Fibroblast of mammary gland (primary cell): ENCODE measurements at regions not wholly inside any gene's neighbourhood (a gene's known extent, or its start where the extent isn't known, plus 50 kb on each side); places are given as distances from the start of the nearest gene placed in this dataset.

Experiments
- DNase-seq: peaks from one replicate; pipeline ENCODE4 v3.0.0-alpha.2; 2010; ENCODE audit warnings: low read depth
- H3K4me3 ChIP-seq: 2 replicates; pipeline ENCODE4 v1.5.1; 2011; ENCODE audit warnings: low read depth, mild to moderate bottlenecking, low read length, moderate library complexity; ENCODE audit not compliant: control insufficient read depth
- CTCF ChIP-seq: conservative IDR thresholded peaks from 2 replicates; pipeline ENCODE4 v1.5.1; 2011; ENCODE audit warnings: low read depth, low read length, inconsistent platforms; ENCODE audit not compliant: control insufficient read depth, insufficient read depth

- TF ChIP-seq CTCF: no peak
- no peak for DNase-seq
- H3K4me3 ChIP-seq: no peak overlapping the region
Observed at GRCh38 chr3:66715806-66716205, 215.0 kb upstream of the LRIG1 start.

GRCh38 chr3:66717806-66718205 is 217.0 kb upstream of the LRIG1 start:
- TF ChIP-seq CTCF: no peak

GRCh38 chr3:66719796-66720356 is 219.1 kb upstream of the LRIG1 start:
- TF ChIP-seq CTCF: no peak
- DNase-seq: no peak
- no peak overlapping the region for H3K4me3 ChIP-seq

More at GRCh38 chr3:66717806-66718205, 217.0 kb upstream of the LRIG1 start:
- no peak overlapping the region for H3K4me3 ChIP-seq
- DNase-seq: peak; percentile 14

GRCh38 chr3:66720508-66720907 is 219.7 kb upstream of the LRIG1 start:
- H3K4me3 ChIP-seq: no peak overlapping the region
- DNase-seq: no peak
- no peak for TF ChIP-seq CTCF

GRCh38 chr3:66722675-66723074 is 221.9 kb upstream of the LRIG1 start:
- no peak for TF ChIP-seq CTCF
- peak; percentile 86 for DNase-seq
- no peak overlapping the region for H3K4me3 ChIP-seq

GRCh38 chr3:66723231-66723630 is 222.4 kb upstream of the LRIG1 start:
- peak; percentile 23 for DNase-seq
- H3K4me3 ChIP-seq: no peak overlapping the region
- no peak for TF ChIP-seq CTCF

- no peak for DNase-seq
- no peak for TF ChIP-seq CTCF
- no peak overlapping the region for H3K4me3 ChIP-seq
Observed at GRCh38 chr3:66729687-66730393, 229.0 kb upstream of the LRIG1 start.
